ENCODE measurements at regions not wholly inside any gene's neighbourhood (a gene's known extent, or its start where the extent isn't known, plus 50 kb on each side); places are given as distances from the start of the nearest gene placed in this dataset.
"Not testable (repeated sequence)": the region's sequence is repeated elsewhere in the genome, so short reads cannot be mapped to it uniquely, and the experiment has no call there.

GRCh38 chr13:18663222-18663621 is 518.4 kb downstream of the TUBA3C start:
- not testable (repeated sequence) for DNase-seq; H3K36me3 ChIP-seq (ENCODE audit: control insufficient read depth, insufficient read depth, low read length); H3K9me3 ChIP-seq (ENCODE audit: control insufficient read depth, low read length); H3K9ac ChIP-seq (ENCODE audit: extremely low read depth, low read length, poor library complexity, severe bottlenecking); H3K27me3 ChIP-seq (ENCODE audit: control insufficient read depth, insufficient read depth, low read length, poor library complexity, severe bottlenecking); H3K36me3 Mint-ChIP-seq (ENCODE audit: low read depth); H3K27ac ChIP-seq (ENCODE audit: low read depth, low read length); H3K4me3 ChIP-seq (ENCODE audit: low read length); H3K27ac Mint-ChIP-seq; H3K4me1 ChIP-seq (ENCODE audit: control insufficient read depth, insufficient read depth, low read length); H3K4me3 Mint-ChIP-seq; H3K27me3 Mint-ChIP-seq (ENCODE audit: insufficient read depth); H3K4me1 Mint-ChIP-seq
- peaks cover 59% of the 10 kb centered on the region for H3K9me3 Mint-ChIP-seq
- no CpG with 5 or more reads among the region's 1 CpG for whole genome bisulfite sequencing, 2 experiments (ENCODE audit: insufficient coverage in 1 of 2, insufficient read length in 1 of 2)

GRCh38 chr13:18643644-18644172 is 537.9 kb downstream of the TUBA3C start:
- H3K4me3 Mint-ChIP-seq; H3K36me3 Mint-ChIP-seq (ENCODE audit: low read depth): not testable (repeated sequence)
- peaks cover 45% of the 10 kb centered on the region for H3K9me3 Mint-ChIP-seq

GRCh38 chr13:18628928-18629327 is 552.7 kb downstream of the TUBA3C start:
- not testable (repeated sequence) for H3K9me3 ChIP-seq (ENCODE audit: control insufficient read depth, low read length); H3K4me3 ChIP-seq (ENCODE audit: low read length); H3K27me3 Mint-ChIP-seq (ENCODE audit: insufficient read depth); H3K4me1 ChIP-seq (ENCODE audit: control insufficient read depth, insufficient read depth, low read length); H3K36me3 Mint-ChIP-seq (ENCODE audit: low read depth); DNase-seq; H3K9ac ChIP-seq (ENCODE audit: extremely low read depth, low read length, poor library complexity, severe bottlenecking); H3K4me1 Mint-ChIP-seq; H3K27ac ChIP-seq (ENCODE audit: low read depth, low read length); H3K27me3 ChIP-seq (ENCODE audit: control insufficient read depth, insufficient read depth, low read length, poor library complexity, severe bottlenecking); H3K4me3 Mint-ChIP-seq; H3K36me3 ChIP-seq (ENCODE audit: control insufficient read depth, insufficient read depth, low read length); H3K27ac Mint-ChIP-seq
- peaks cover 54% of the 10 kb centered on the region for H3K9me3 Mint-ChIP-seq
- 86 to 100% methylated on average over 3 to 16 of the region's 31 CpGs for WGBS, 2 experiments (ENCODE audit: insufficient coverage in 1 of 2, insufficient read length in 1 of 2)

More at GRCh38 chr13:18643644-18644172, 537.9 kb downstream of the TUBA3C start:
- H3K4me1 ChIP-seq (ENCODE audit: control insufficient read depth, insufficient read depth, low read length); H3K4me3 ChIP-seq (ENCODE audit: low read length); H3K9me3 ChIP-seq (ENCODE audit: control insufficient read depth, low read length); H3K27me3 Mint-ChIP-seq (ENCODE audit: insufficient read depth); H3K27me3 ChIP-seq (ENCODE audit: control insufficient read depth, insufficient read depth, low read length, poor library complexity, severe bottlenecking); H3K27ac ChIP-seq (ENCODE audit: low read depth, low read length); H3K36me3 ChIP-seq (ENCODE audit: control insufficient read depth, insufficient read depth, low read length); H3K9ac ChIP-seq (ENCODE audit: extremely low read depth, low read length, poor library complexity, severe bottlenecking); H3K4me1 Mint-ChIP-seq; H3K27ac Mint-ChIP-seq: not testable (repeated sequence)
- 64 to 86% methylated on average over 4 to 5 of the region's 8 CpGs for WGBS, 2 experiments (ENCODE audit: insufficient coverage in 1 of 2, insufficient read length in 1 of 2)
- TF ChIP-seq CTCF (conservative IDR thresholded peaks at IDR 0.05) = peak; percentile 22
- DNase-seq = peak; percentile 52

GRCh38 chr13:18628428-18628827 is 553.2 kb downstream of the TUBA3C start:
- H3K36me3 ChIP-seq (ENCODE audit: control insufficient read depth, insufficient read depth, low read length) = no peaks in the 10 kb centered on the region
- H3K27me3 ChIP-seq (ENCODE audit: control insufficient read depth, insufficient read depth, low read length, poor library complexity, severe bottlenecking) = no peaks in the 10 kb centered on the region
- H3K27me3 Mint-ChIP-seq (ENCODE audit: insufficient read depth) = no peaks in the 10 kb centered on the region
- H3K36me3 Mint-ChIP-seq (ENCODE audit: low read depth) = no peaks in the 10 kb centered on the region
- no peaks in the 10 kb centered on the region for H3K4me1 ChIP-seq (ENCODE audit: control insufficient read depth, insufficient read depth, low read length)
- DNase-seq = no peak
- H3K27ac ChIP-seq (ENCODE audit: low read depth, low read length) = no peak overlapping the region
- H3K9me3 ChIP-seq (ENCODE audit: control insufficient read depth, low read length) = peaks cover 6% of the 10 kb centered on the region
- WGBS, 2 experiments (ENCODE audit: insufficient coverage in 1 of 2, insufficient read length in 1 of 2) = 85 to 100% methylated on average over 3 to 37 of the region's 39 CpGs
- no peaks in the 10 kb centered on the region for H3K4me1 Mint-ChIP-seq
- peaks cover 49% of the 10 kb centered on the region for H3K9me3 Mint-ChIP-seq
- no peak overlapping the region for H3K4me3 Mint-ChIP-seq
- no peak for TF ChIP-seq CTCF (conservative IDR thresholded peaks at IDR 0.05)
- no peak overlapping the region for H3K9ac ChIP-seq (ENCODE audit: extremely low read depth, low read length, poor library complexity, severe bottlenecking)
- no peak overlapping the region for H3K27ac Mint-ChIP-seq
- H3K4me3 ChIP-seq (ENCODE audit: low read length) = no peak overlapping the region

- 67 to 100% methylated on average over 1 to 4 of the region's 4 CpGs for WGBS, 2 experiments (ENCODE audit: insufficient coverage in 1 of 2, insufficient read length in 1 of 2)
- H3K4me3 ChIP-seq (ENCODE audit: low read length); H3K27ac ChIP-seq (ENCODE audit: low read depth, low read length); H3K27me3 Mint-ChIP-seq (ENCODE audit: insufficient read depth); H3K36me3 Mint-ChIP-seq (ENCODE audit: low read depth); DNase-seq; H3K9me3 ChIP-seq (ENCODE audit: control insufficient read depth, low read length); H3K27ac Mint-ChIP-seq; H3K36me3 ChIP-seq (ENCODE audit: control insufficient read depth, insufficient read depth, low read length); H3K4me3 Mint-ChIP-seq; H3K27me3 ChIP-seq (ENCODE audit: control insufficient read depth, insufficient read depth, low read length, poor library complexity, severe bottlenecking); H3K4me1 Mint-ChIP-seq; H3K9ac ChIP-seq (ENCODE audit: extremely low read depth, low read length, poor library complexity, severe bottlenecking); H3K4me1 ChIP-seq (ENCODE audit: control insufficient read depth, insufficient read depth, low read length): not testable (repeated sequence)
- H3K9me3 Mint-ChIP-seq = peaks cover 35% of the 10 kb centered on the region
Observed at GRCh38 chr13:18624061-18624460, 557.6 kb downstream of the TUBA3C start.

GRCh38 chr13:18618442-18618841 is 563.2 kb downstream of the TUBA3C start:
- H3K36me3 ChIP-seq (ENCODE audit: control insufficient read depth, insufficient read depth, low read length); H3K27me3 Mint-ChIP-seq (ENCODE audit: insufficient read depth); DNase-seq; H3K9ac ChIP-seq (ENCODE audit: extremely low read depth, low read length, poor library complexity, severe bottlenecking); H3K4me1 Mint-ChIP-seq; H3K27me3 ChIP-seq (ENCODE audit: control insufficient read depth, insufficient read depth, low read length, poor library complexity, severe bottlenecking); H3K4me3 ChIP-seq (ENCODE audit: low read length); H3K36me3 Mint-ChIP-seq (ENCODE audit: low read depth); H3K27ac Mint-ChIP-seq; H3K9me3 ChIP-seq (ENCODE audit: control insufficient read depth, low read length); H3K4me1 ChIP-seq (ENCODE audit: control insufficient read depth, insufficient read depth, low read length); H3K27ac ChIP-seq (ENCODE audit: low read depth, low read length); H3K4me3 Mint-ChIP-seq: not testable (repeated sequence)
- peaks cover 22% of the 10 kb centered on the region for H3K9me3 Mint-ChIP-seq
- 64% methylated on average over 1 of the region's 4 CpGs; no CpG with 5 or more reads in 1 of the 2 experiments for WGBS, 2 experiments (ENCODE audit: insufficient coverage in 1 of 2, insufficient read length in 1 of 2)
